Caco-2 (cell line): ENCODE measurements at regions not wholly inside any gene's neighbourhood (a gene's known extent, or its start where the extent isn't known, plus 50 kb on each side); places are given as distances from the start of the nearest gene placed in this dataset.

ENCODE experiments used
- BruUV-seq: library from RNA; stranded (reverse); fragments of 400-500 nt; replicated peaks from 2 replicates; lab custom pipeline; 2021; lab: Mats Ljungman, UMichigan
- CTCF ChIA-PET: fragments of 300-600 bp; sonication (Branson Sonifier 250); formaldehyde crosslinking; loops from one replicate; lab custom pipeline; 2022; ENCODE audit warnings: antibody characterized with exemption; lab: Charles Lee
- POLR2A ChIA-PET: fragments of 300-600 bp; sonication (Branson Sonifier 250); formaldehyde crosslinking; loops from one replicate; lab custom pipeline; 2022; ENCODE audit warnings: antibody characterized with exemption; lab: Charles Lee
- DNase-seq, 2 experiments: peaks; one replicate each; pipeline versions ENCODE4 v3.0.0 to v3.0.0-alpha.2; 2020 to 2022
- H3K27me3 ChIP-seq: replicated peaks from 2 replicates; pipeline ENCODE4 v1.6.0; 2011; ENCODE audit warnings: low read length; ENCODE audit not compliant: control insufficient read depth, insufficient read depth
- H3K36me3 ChIP-seq: 2 replicates; pipeline ENCODE4 v1.5.1; 2011; ENCODE audit warnings: low read length; ENCODE audit not compliant: control insufficient read depth, insufficient read depth
- H3K4me1 ChIP-seq: fragments of 250-450 bp; sonication (Bioruptor Pico); 2 replicates; pipeline ENCODE4 v1.5.1; 2020; ENCODE audit warnings: mild to moderate bottlenecking
- H3K4me3 ChIP-seq: 2 replicates; pipeline ENCODE4 v1.5.1; 2011; ENCODE audit warnings: low read depth, mild to moderate bottlenecking, control low read depth, low read length
- H3K9me3 ChIP-seq: fragments of 250-450 bp; sonication (Bioruptor Pico); 2 replicates; pipeline ENCODE4 v1.5.1; 2020; ENCODE audit warnings: mild to moderate bottlenecking, moderate library complexity
- H3K27ac Mint-ChIP-seq: one replicate; pipeline ENCODE4 v1.8.0; 2022; ENCODE audit warnings: mixed read lengths; ENCODE audit not compliant: unreplicated experiment
- H3K27me3 Mint-ChIP-seq: one replicate; pipeline ENCODE4 v1.8.0; 2022; ENCODE audit warnings: mixed read lengths; ENCODE audit not compliant: insufficient read depth, unreplicated experiment
- H3K36me3 Mint-ChIP-seq: one replicate; pipeline ENCODE4 v1.8.0; 2022; ENCODE audit warnings: mild to moderate bottlenecking, mixed read lengths; ENCODE audit not compliant: insufficient read depth, unreplicated experiment
- H3K4me1 Mint-ChIP-seq: one replicate; pipeline ENCODE4 v1.8.0; 2022; ENCODE audit warnings: low read depth, mixed read lengths; ENCODE audit not compliant: unreplicated experiment
- H3K4me3 Mint-ChIP-seq: one replicate; pipeline ENCODE4 v1.8.0; 2022; ENCODE audit warnings: mild to moderate bottlenecking, moderate library complexity, mixed read lengths; ENCODE audit not compliant: unreplicated experiment
- H3K9me3 Mint-ChIP-seq: one replicate; pipeline ENCODE4 v1.8.0; 2022; ENCODE audit warnings: mixed read lengths; ENCODE audit not compliant: unreplicated experiment
- CTCF ChIP-seq, 2 experiments: fragments of 200-600 bp in 1 of 2; IDR thresholded peaks; 1 replicate in 1 of 2; 2 replicates in 1 of 2; pipeline versions ENCODE4 v1.5.1 to v1.8.0; 2011 to 2022; ENCODE audit warnings: antibody characterized with exemption in 1 of 2, control low read depth in 1 of 2, inconsistent platforms in 1 of 2, low read depth in 1 of 2, low read length in 1 of 2, mild to moderate bottlenecking in 1 of 2, moderate library complexity in 1 of 2; ENCODE audit not compliant: insufficient read depth in 1 of 2, severe bottlenecking in 1 of 2, unreplicated experiment in 1 of 2
- intact Hi-C: fragments of 100-400 bp; cut with micrococcal nuclease; formaldehyde crosslinking; loops from one replicate; pipeline ENCODE4 v1.10.0; 2022; ENCODE audit not compliant: unreplicated experiment

- H3K9me3 Mint-ChIP-seq = no peaks in the 10 kb centered on the region
- TF ChIP-seq CTCF (IDR thresholded peaks at IDR 0.05; ENCODE audit: insufficient read depth in 1 of 2, low read depth in 1 of 2, low read length in 1 of 2, severe bottlenecking in 1 of 2, unreplicated experiment in 1 of 2) = no peak
- no peaks in the 10 kb centered on the region for H3K27me3 Mint-ChIP-seq
- no peaks in the 10 kb centered on the region for H3K36me3 Mint-ChIP-seq
- no peaks in the 10 kb centered on the region for H3K27me3 ChIP-seq
- intact Hi-C loops = no loop called here
- ChIA-PET POLR2A (no interaction called here), CTCF (no interaction called here)
- H3K4me1 Mint-ChIP-seq = no peaks in the 10 kb centered on the region
- no peak overlapping the region for H3K4me3 Mint-ChIP-seq
- no peak overlapping the region for H3K4me3 ChIP-seq
- no peaks in the 10 kb centered on the region for H3K9me3 ChIP-seq
- no TSS peak for BruUV-seq
- H3K27ac Mint-ChIP-seq = no peak overlapping the region
- no peaks in the 10 kb centered on the region for H3K36me3 ChIP-seq
- H3K4me1 ChIP-seq = no peaks in the 10 kb centered on the region
- no peak for DNase-seq
Observed at GRCh38 chrX:125895518-125895917, 270.6 kb downstream of the DCAF12L2 start.

- Mint-ChIP-seq H3K27me3 (no peaks in the 10 kb centered on the region), H3K4me1 (no peaks in the 10 kb centered on the region), H3K4me3 (no peak overlapping the region), H3K9me3 (no peaks in the 10 kb centered on the region), H3K36me3 (no peaks in the 10 kb centered on the region), H3K27ac (no peak overlapping the region)
- BruUV-seq = no TSS peak
- intact Hi-C loops = no loop called here
- H3K4me3 ChIP-seq = no peak overlapping the region
- CTCF ChIA-PET = no interaction called here
- no peak for DNase-seq
- no peak for TF ChIP-seq CTCF (IDR thresholded peaks at IDR 0.05; ENCODE audit: insufficient read depth in 1 of 2, low read depth in 1 of 2, low read length in 1 of 2, severe bottlenecking in 1 of 2, unreplicated experiment in 1 of 2)
- POLR2A ChIA-PET = no interaction called here
- H3K9me3 ChIP-seq = no peaks in the 10 kb centered on the region
- no peaks in the 10 kb centered on the region for H3K27me3 ChIP-seq
- H3K4me1 ChIP-seq = no peaks in the 10 kb centered on the region
- no peaks in the 10 kb centered on the region for H3K36me3 ChIP-seq
Observed at GRCh38 chrX:125926295-125926694, 239.8 kb downstream of the DCAF12L2 start.

- no peak for TF ChIP-seq CTCF (IDR thresholded peaks at IDR 0.05; ENCODE audit: insufficient read depth in 1 of 2, low read depth in 1 of 2, low read length in 1 of 2, severe bottlenecking in 1 of 2, unreplicated experiment in 1 of 2)
- H3K4me3 Mint-ChIP-seq = no peak overlapping the region
- ChIA-PET POLR2A (no interaction called here), CTCF (no interaction called here)
- no TSS peak for BruUV-seq
- H3K27me3 Mint-ChIP-seq = no peaks in the 10 kb centered on the region
- no peaks in the 10 kb centered on the region for H3K4me1 ChIP-seq
- no peak for DNase-seq
- no peaks in the 10 kb centered on the region for H3K9me3 ChIP-seq
- H3K9me3 Mint-ChIP-seq = no peaks in the 10 kb centered on the region
- H3K4me3 ChIP-seq = no peak overlapping the region
- H3K27ac Mint-ChIP-seq = no peak overlapping the region
- no peaks in the 10 kb centered on the region for H3K36me3 ChIP-seq
- H3K27me3 ChIP-seq = no peaks in the 10 kb centered on the region
- no peaks in the 10 kb centered on the region for H3K4me1 Mint-ChIP-seq
- H3K36me3 Mint-ChIP-seq = no peaks in the 10 kb centered on the region
- intact Hi-C loops = no loop called here
Observed at GRCh38 chrX:125940985-125941384, 225.1 kb downstream of the DCAF12L2 start.
